KMS-11 (cell line): ENCODE measurements at regions not wholly inside any gene's neighbourhood (a gene's known extent, or its start where the extent isn't known, plus 50 kb on each side); places are given as distances from the start of the nearest gene placed in this dataset.

ENCODE experiments used
- H2AFZ ChIP-seq: fragments of 200-600 bp; sonication (generic); 2 replicates; pipeline ENCODE4 v1.6.1; 2016; ENCODE audit warnings: antibody characterized with exemption, mixed run types, low read depth
- H3K27ac ChIP-seq: fragments of 200-600 bp; sonication (generic); 2 replicates; pipeline ENCODE4 v1.6.1; 2016; ENCODE audit warnings: mild to moderate bottlenecking, mixed run types
- H3K27me3 ChIP-seq: fragments of 200-600 bp; sonication (generic); 2 replicates; pipeline ENCODE4 v1.6.1; 2017; ENCODE audit warnings: mild to moderate bottlenecking, low read depth, mixed run types, moderate library complexity; ENCODE audit not compliant: insufficient read depth
- H3K36me3 ChIP-seq: fragments of 200-600 bp; sonication (generic); 2 replicates; pipeline ENCODE4 v1.6.1; 2017; ENCODE audit warnings: mild to moderate bottlenecking, mixed run types; ENCODE audit not compliant: insufficient read depth
- H3K4me1 ChIP-seq: fragments of 200-600 bp; sonication (generic); 2 replicates; pipeline ENCODE4 v1.6.1; 2016; ENCODE audit warnings: mild to moderate bottlenecking, low read depth, mixed run types; ENCODE audit not compliant: poor library complexity, severe bottlenecking
- H3K4me2 ChIP-seq: fragments of 200-600 bp; sonication (generic); 2 replicates; pipeline ENCODE4 v1.7.0; 2016; ENCODE audit warnings: mild to moderate bottlenecking, mixed run types
- H3K4me3 ChIP-seq: fragments of 200-600 bp; sonication (generic); IDR thresholded peaks from 2 replicates; pipeline ENCODE4 v1.6.1; 2017; ENCODE audit warnings: low read depth, low read length, mixed read lengths; ENCODE audit not compliant: insufficient read depth
- H3K79me2 ChIP-seq: fragments of 200-600 bp; sonication (generic); 2 replicates; pipeline ENCODE4 v1.6.1; 2016; ENCODE audit warnings: low read depth, mixed run types; ENCODE audit not compliant: insufficient read depth
- H3K9ac ChIP-seq: fragments of 200-600 bp; sonication (generic); 2 replicates; pipeline ENCODE4 v1.6.1; 2016; ENCODE audit warnings: mild to moderate bottlenecking, mixed run types
- H4K20me1 ChIP-seq: fragments of 200-600 bp; sonication (generic); 2 replicates; pipeline ENCODE4 v1.6.1; 2016; ENCODE audit warnings: mild to moderate bottlenecking, mixed run types; ENCODE audit not compliant: insufficient read depth
- TF ChIP-seq, protein P1 (sequence below): fragments of 200-600 bp; sonication (generic); conservative IDR thresholded peaks from 2 replicates; pipeline ENCODE4 v1.6.1; 2017; ENCODE audit warnings: low read depth, mild to moderate bottlenecking, antibody characterized with exemption, low read length, moderate library complexity, mixed read lengths

DNA sequence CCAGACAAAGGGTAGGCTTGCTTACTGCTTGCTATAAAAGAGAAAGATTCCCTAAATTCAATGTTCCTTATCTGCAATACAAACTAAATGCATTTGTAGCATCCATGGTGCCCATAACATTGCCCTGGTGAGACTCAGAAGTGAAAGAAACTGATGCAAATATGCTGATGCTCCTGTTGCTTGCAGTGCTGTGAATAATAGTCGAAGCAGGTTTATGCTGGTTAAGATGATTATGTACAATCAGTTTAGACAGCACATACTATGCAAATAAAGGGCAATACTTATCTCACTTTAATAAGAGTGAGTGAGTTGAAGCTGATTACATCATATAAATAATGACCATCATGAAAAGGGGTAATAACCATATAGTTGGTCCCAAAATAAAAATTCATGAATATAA, 215.5 kb downstream of the SNCAIP start:
- H3K79me2 ChIP-seq = no peaks in the 10 kb centered on the region
- H3K36me3 ChIP-seq = no peaks in the 10 kb centered on the region
- no peak overlapping the region for H3K4me2 ChIP-seq
- no peak overlapping the region for H3K9ac ChIP-seq
- H4K20me1 ChIP-seq = no peaks in the 10 kb centered on the region
- no peaks in the 10 kb centered on the region for H3K4me1 ChIP-seq
- H3K4me3 ChIP-seq = no peak overlapping the region
- no peaks in the 10 kb centered on the region for H3K27me3 ChIP-seq
- H3K27ac ChIP-seq = no peak overlapping the region
- TF ChIP-seq, protein P1, sequence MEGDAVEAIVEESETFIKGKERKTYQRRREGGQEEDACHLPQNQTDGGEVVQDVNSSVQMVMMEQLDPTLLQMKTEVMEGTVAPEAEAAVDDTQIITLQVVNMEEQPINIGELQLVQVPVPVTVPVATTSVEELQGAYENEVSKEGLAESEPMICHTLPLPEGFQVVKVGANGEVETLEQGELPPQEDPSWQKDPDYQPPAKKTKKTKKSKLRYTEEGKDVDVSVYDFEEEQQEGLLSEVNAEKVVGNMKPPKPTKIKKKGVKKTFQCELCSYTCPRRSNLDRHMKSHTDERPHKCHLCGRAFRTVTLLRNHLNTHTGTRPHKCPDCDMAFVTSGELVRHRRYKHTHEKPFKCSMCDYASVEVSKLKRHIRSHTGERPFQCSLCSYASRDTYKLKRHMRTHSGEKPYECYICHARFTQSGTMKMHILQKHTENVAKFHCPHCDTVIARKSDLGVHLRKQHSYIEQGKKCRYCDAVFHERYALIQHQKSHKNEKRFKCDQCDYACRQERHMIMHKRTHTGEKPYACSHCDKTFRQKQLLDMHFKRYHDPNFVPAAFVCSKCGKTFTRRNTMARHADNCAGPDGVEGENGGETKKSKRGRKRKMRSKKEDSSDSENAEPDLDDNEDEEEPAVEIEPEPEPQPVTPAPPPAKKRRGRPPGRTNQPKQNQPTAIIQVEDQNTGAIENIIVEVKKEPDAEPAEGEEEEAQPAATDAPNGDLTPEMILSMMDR = no peak
- no peak overlapping the region for H2AFZ ChIP-seq

DNA sequence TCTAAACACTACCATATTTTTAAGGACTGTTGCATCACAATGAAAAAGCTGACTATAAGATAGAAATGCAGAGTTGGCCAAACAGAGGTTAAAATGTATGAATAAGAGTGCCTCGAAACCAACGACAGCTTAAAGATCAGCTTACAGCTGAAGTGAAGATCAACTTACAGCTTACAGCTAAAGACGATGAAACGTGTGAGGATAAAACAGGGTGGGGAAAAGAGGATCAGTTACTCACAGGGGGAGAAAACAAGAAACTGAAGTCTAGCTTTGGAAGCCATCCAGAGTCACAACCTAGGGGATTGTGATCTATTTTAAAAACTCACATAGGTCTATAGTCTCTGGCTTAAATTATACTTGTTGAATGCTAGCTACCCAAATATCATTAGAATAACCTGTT, 220.0 kb downstream of the SNCAIP start:
- Histone ChIP-seq H2AFZ (no peak overlapping the region), H3K27ac (no peak overlapping the region), H3K36me3 (no peaks in the 10 kb centered on the region), H3K4me2 (no peak overlapping the region), H3K4me1 (no peaks in the 10 kb centered on the region), H3K9ac (no peak overlapping the region), H3K27me3 (no peaks in the 10 kb centered on the region), H4K20me1 (no peaks in the 10 kb centered on the region), H3K79me2 (no peaks in the 10 kb centered on the region), H3K4me3 (no peak overlapping the region)
- TF ChIP-seq, protein P1 = no peak

DNA sequence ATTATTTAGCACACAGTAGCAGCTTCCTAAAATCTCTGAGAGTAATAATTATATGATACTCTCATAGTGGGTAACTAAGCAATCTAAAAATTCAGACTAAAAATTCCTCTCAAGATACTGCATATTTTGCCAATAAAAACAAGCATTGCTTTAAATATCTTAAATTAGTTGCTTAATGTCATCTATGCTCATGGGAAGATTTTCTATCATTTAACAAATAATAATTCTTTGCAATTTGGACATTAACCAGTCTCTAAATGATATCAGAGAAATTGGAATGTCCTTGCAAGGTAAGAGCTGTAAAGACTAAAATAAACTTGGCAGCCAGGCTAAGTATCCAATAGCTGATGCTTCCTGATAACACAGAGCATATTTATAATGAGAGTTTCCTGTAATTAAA, 221.8 kb downstream of the SNCAIP start:
- Histone ChIP-seq H3K9ac (no peak overlapping the region), H3K36me3 (no peaks in the 10 kb centered on the region), H3K4me1 (no peaks in the 10 kb centered on the region), H4K20me1 (no peaks in the 10 kb centered on the region), H3K27me3 (no peaks in the 10 kb centered on the region), H3K4me3 (no peak overlapping the region), H3K27ac (no peak overlapping the region), H2AFZ (no peak overlapping the region), H3K4me2 (no peak overlapping the region), H3K79me2 (no peaks in the 10 kb centered on the region)
- TF ChIP-seq, protein P1 = no peak

DNA sequence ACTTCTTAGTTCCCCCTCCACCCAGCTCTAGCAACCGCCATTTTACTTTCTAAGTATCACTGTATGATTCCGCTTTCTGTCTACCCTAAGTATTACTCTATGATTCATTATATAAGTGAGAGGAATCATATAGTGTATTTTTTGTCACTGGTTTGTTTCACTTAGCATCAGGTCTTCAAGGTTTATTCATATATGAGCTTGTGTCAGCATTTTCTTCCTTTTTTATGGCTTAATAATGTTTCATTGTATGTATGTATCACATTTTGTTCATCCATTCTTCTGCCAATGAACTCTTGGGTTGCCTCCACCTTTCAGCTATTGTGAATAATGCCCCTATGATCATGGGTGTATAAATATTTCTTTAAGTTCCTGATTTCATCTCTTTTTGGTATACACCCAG, 222.8 kb downstream of the SNCAIP start:
- Histone ChIP-seq H3K9ac (no peak overlapping the region), H3K27me3 (no peaks in the 10 kb centered on the region), H3K79me2 (no peaks in the 10 kb centered on the region), H3K4me1 (no peaks in the 10 kb centered on the region), H3K4me2 (no peak overlapping the region), H3K36me3 (no peaks in the 10 kb centered on the region), H2AFZ (no peak overlapping the region), H4K20me1 (no peaks in the 10 kb centered on the region), H3K27ac (no peak overlapping the region), H3K4me3 (no peak overlapping the region)
- TF ChIP-seq, protein P1 = no peak

DNA sequence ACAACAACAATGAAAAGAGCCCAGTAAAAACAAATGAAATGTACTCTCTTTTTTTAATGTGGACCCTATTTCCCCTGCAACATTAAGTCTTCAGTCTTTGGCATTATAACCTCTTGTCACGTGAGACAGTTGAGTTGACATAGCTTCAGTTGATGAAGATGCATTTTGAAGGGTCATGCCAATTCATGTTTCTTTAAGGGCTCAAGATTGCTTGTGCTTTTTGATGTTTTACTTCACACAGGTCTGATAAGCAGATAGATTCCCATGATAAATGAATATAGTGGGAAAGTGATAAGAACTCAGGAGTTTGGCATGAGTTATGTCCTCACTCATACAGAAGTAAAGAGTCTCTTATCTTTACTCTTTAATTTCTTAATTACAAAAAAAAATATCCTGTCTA, 229.4 kb downstream of the SNCAIP start:
- TF ChIP-seq, protein P1 = no peak
- H3K4me2 ChIP-seq = no peak overlapping the region
- no peaks in the 10 kb centered on the region for H3K79me2 ChIP-seq
- H3K4me3 ChIP-seq = no peak overlapping the region
- H3K27ac ChIP-seq = no peak overlapping the region
- no peak overlapping the region for H2AFZ ChIP-seq
- no peak overlapping the region for H3K9ac ChIP-seq
- no peaks in the 10 kb centered on the region for H3K36me3 ChIP-seq
- no peaks in the 10 kb centered on the region for H4K20me1 ChIP-seq
- H3K4me1 ChIP-seq = no peaks in the 10 kb centered on the region
- no peaks in the 10 kb centered on the region for H3K27me3 ChIP-seq
